A549 (cell line): ENCODE measurements at regions not wholly inside any gene's neighbourhood (a gene's known extent, or its start where the extent isn't known, plus 50 kb on each side); places are given as distances from the start of the nearest gene placed in this dataset.

ENCODE experiments used
- CBX8 ChIP-seq: fragments of 200-600 bp; sonication (generic); IDR thresholded peaks from 2 replicates; pipeline ENCODE4 v1.6.1; 2016
- CEBPB ChIP-seq, 2 experiments: fragments of >200 bp in 1 of 2; sonication (Bioruptor Twin) in 1 of 2; formaldehyde crosslinking in 1 of 2; IDR thresholded peaks; 2 replicates each; pipeline ENCODE4 v1.6.1; 2012 to 2016
- CTCF ChIP-seq: fragments of >200 bp; sonication (Bioruptor Twin); formaldehyde crosslinking; IDR thresholded peaks from 3 replicates; pipeline ENCODE4 v1.5.1; 2016
- MAFK ChIP-seq: fragments of 450-650 bp; IDR thresholded peaks from 2 replicates; pipeline ENCODE4 v1.6.1; 2014; ENCODE audit not compliant: partially characterized antibody
- PHF8 ChIP-seq: fragments of 200-600 bp; sonication (generic); IDR thresholded peaks from 2 replicates; pipeline ENCODE4 v1.6.1; 2016; ENCODE audit warnings: low read depth, mild to moderate bottlenecking, antibody characterized with exemption, moderate library complexity, borderline replicate concordance
- POLR2A ChIP-seq: IDR thresholded peaks from 2 replicates; pipeline ENCODE4 v1.6.1; 2012; ENCODE audit warnings: mild to moderate bottlenecking, low read length
- SMC3 ChIP-seq: fragments of >200 bp; sonication (Bioruptor Twin); formaldehyde crosslinking; IDR thresholded peaks from 3 replicates; pipeline ENCODE4 v1.6.1; 2018; ENCODE audit warnings: inconsistent platforms

- TF ChIP-seq CTCF (no peak), POLR2A (no peak), CBX8 (no peak), SMC3 (no peak), CEBPB (IDR thresholded peaks at IDR 0.05) (no peak), PHF8 (no peak), MAFK (no peak)
These were observed 886.5 kb downstream of the CDY2B start for GRCh38 chrY:16993551-16993950.
